Body of pancreas (tissue), 4 donors: ENCODE measurements at regions not wholly inside any gene's neighbourhood (a gene's known extent, or its start where the extent isn't known, plus 50 kb on each side); places are given as distances from the start of the nearest gene placed in this dataset.

ENCODE experiments used
- ATAC-seq: fragments of 150-250 bp; one replicate; pipeline ENCODE4 v1.9.1; 2016
- DNase-seq, 4 donors: peaks; one replicate each; pipeline ENCODE4 v3.0.0-alpha.2; 2019
- H3K27ac ChIP-seq, 4 donors: fragments of 200-600 bp; sonication (generic); 1 replicate in 3 of 4; 2 replicates in 1 of 4; pipeline versions ENCODE4 v1.5.1 to v1.6.1; 2016 to 2019; ENCODE audit warnings: mild to moderate bottlenecking in 1 of 4, mixed read lengths in 1 of 4, moderate library complexity in 1 of 4
- H3K27me3 ChIP-seq, 2 donors: fragments of 200-600 bp; sonication (generic); one replicate each; pipeline ENCODE4 v1.6.0; 2016; ENCODE audit warnings: mild to moderate bottlenecking in 1 of 2
- H3K36me3 ChIP-seq, 2 donors: fragments of 200-600 bp; sonication (generic); replicated peaks in 1 of 2; 2 replicates each; pipeline ENCODE4 v1.5.1; 2016; ENCODE audit warnings: low read depth in 2 of 2; ENCODE audit not compliant: insufficient read depth in 1 of 2
- H3K4me1 ChIP-seq: fragments of 200-600 bp; sonication (generic); one replicate; pipeline ENCODE4 v1.6.0; 2016
- H3K4me3 ChIP-seq, 2 donors: fragments of 200-600 bp; sonication (generic); 1 replicate in 1 of 2; 2 replicates in 1 of 2; pipeline ENCODE4 v1.5.1; 2016 to 2019
- H3K9me3 ChIP-seq, 3 donors: fragments of 200-600 bp; sonication (generic); 1 replicate in 2 of 3; 2 replicates in 1 of 3; pipeline ENCODE4 v1.5.1; 2016
- POLR2A ChIP-seq, 3 donors: fragments of 450-650 bp; IDR thresholded peaks; one replicate each; pipeline ENCODE4 v1.6.1; 2016; ENCODE audit warnings: antibody characterized with exemption in 3 of 3, mild to moderate bottlenecking in 2 of 3
- WGBS, 2 donors: methylation state at CpG; one replicate each; pipeline ENCODE4 v1.1.5; 2017; 5-methylcytosine and 5-hydroxymethylcytosine counted together
- intact Hi-C: fragments of 100-400 bp; cut with DNase I; formaldehyde crosslinking; loops from one replicate; pipeline ENCODE4 v1.15.1; 2023
- TF ChIP-seq, protein P1 (sequence below), 7 experiments: fragments of 450-650 bp in 4 of 7; fragments of 200-600 bp in 3 of 7; sonication (generic) in 3 of 7; IDR thresholded peaks; one replicate each; pipeline ENCODE4 v1.5.1; 2016 to 2019; ENCODE audit warnings: antibody characterized with exemption in 7 of 7

DNA sequence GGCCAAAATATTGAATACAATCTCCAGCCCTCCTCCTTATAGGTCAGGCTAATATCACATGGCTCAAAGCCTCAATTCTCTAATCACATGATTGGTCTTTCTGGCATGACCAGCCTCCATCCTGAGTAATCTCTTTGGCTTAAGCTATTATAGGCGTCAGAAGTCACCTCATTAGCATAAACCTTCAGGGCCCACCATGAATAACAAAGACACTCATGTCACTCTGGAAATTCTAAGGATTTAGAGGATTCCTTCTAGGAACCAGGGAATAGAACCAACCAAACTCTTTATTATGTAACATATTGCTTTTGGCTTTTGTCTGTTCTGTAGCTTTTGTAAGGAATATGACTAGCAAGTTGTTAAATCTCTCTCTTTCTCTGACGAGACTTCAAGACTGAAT, 109.2 kb upstream of the IGFBP7 start:
- H3K9me3 ChIP-seq = no peaks in the 10 kb centered on the region
- no peaks in the 10 kb centered on the region for H3K4me1 ChIP-seq
- no peak for DNase-seq
- no peak for ATAC-seq
- H3K27ac ChIP-seq = no peak overlapping the region
- no peak overlapping the region for H3K4me3 ChIP-seq
- H3K27me3 ChIP-seq = no peaks in the 10 kb centered on the region
- H3K36me3 ChIP-seq = no peaks in the 10 kb centered on the region
- TF ChIP-seq, protein P1, sequence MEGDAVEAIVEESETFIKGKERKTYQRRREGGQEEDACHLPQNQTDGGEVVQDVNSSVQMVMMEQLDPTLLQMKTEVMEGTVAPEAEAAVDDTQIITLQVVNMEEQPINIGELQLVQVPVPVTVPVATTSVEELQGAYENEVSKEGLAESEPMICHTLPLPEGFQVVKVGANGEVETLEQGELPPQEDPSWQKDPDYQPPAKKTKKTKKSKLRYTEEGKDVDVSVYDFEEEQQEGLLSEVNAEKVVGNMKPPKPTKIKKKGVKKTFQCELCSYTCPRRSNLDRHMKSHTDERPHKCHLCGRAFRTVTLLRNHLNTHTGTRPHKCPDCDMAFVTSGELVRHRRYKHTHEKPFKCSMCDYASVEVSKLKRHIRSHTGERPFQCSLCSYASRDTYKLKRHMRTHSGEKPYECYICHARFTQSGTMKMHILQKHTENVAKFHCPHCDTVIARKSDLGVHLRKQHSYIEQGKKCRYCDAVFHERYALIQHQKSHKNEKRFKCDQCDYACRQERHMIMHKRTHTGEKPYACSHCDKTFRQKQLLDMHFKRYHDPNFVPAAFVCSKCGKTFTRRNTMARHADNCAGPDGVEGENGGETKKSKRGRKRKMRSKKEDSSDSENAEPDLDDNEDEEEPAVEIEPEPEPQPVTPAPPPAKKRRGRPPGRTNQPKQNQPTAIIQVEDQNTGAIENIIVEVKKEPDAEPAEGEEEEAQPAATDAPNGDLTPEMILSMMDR (IDR thresholded peaks at IDR 0.05) = no peak
- TF ChIP-seq POLR2A (IDR thresholded peaks at IDR 0.05) = no peak
- intact Hi-C loops = no loop called here
- 59 to 62% methylated on average over 2 of the region's 2 CpGs for WGBS, 2 donors

DNA sequence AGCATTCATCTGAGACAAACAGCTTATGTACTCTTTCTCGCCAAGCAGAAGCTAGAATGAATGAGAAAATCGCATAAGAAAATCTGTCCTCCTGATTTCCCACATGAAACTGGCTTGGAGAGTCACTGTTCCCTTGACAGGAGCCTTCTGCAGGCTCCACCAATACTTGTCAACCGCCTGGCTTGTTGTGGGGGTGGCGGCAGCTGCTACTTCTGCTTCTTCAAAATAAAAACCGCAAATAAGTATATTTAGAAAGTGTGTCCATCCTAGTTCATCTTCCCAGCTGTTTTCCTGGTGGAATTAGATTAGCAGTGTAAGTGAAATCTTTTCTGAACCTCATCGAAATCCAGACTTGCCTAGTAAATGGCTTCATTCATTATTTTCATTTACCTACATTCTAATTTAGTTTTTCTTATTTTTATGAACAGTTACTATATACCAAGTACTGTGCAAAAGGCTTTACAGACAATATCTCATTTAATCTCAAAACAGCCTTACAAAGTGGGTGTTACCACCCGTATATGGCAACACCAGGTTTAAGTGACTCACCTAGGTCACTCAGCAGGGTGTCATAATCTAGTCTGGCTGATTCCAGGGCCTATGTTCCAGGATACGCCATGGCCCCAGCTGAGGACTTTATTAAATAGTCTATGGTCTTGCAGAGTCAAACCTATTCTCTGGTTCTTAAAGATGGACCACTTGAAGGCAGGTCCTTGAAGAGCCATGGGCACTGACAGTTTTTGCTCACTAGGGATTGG, 104.6 kb upstream of the IGFBP7 start:
- ATAC-seq = no peak
- intact Hi-C loops = no loop called here

DNA sequence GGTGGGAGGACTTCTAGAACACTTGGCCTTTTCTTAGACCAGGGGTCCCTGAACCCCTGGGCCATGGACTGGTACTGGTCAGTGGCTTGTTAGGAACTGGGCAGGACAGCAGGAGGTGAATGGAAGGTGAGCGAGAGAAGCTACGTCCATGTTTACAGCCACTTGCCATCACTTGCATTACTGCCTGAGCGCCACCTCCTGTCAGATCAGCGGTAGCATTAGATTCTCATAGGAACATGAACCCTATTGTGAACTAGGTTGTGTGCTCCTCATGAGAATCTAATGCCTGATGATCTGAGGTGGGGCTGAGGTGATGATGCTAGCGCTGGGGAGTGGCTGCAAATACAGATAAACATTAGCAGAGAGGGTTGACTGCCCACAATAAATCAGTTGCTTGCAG, 100.9 kb upstream of the IGFBP7 start:
- intact Hi-C loops = no loop called here
- no peak for TF ChIP-seq POLR2A (IDR thresholded peaks at IDR 0.05)

More for the DNA sequence above, 104.6 kb upstream of the IGFBP7 start:
- Histone ChIP-seq H3K4me3 (no peak overlapping the region), H3K36me3 (no peaks in the 10 kb centered on the region), H3K9me3 (no peaks in the 10 kb centered on the region), H3K27ac (no peak overlapping the region), H3K4me1 (no peaks in the 10 kb centered on the region), H3K27me3 (no peaks in the 10 kb centered on the region)
- DNase-seq = no peak
- TF ChIP-seq, protein P1 (IDR thresholded peaks at IDR 0.05) = no peak
- no peak for TF ChIP-seq POLR2A (IDR thresholded peaks at IDR 0.05)
- WGBS, 2 donors = 86 to 90% methylated on average over 8 of the region's 8 CpGs

DNA sequence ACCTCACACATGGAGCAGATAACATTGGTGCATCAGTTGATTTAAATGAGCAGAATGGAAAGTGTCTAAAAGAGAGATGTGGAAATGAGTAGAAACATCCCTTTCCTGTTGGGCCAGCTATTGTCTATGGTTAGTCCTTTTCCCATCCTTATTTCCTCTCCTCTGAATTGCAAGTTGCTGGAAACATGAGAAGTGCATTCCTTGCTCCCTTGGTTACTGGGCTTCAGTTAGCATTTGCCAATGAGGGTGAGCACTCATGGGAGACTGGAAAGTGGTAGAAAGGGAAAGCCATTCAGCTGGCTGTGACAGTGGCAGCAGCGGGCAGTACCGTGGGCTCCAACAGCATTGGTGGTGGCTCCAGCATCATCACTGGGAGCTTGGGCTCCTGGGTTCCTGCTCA, 96.0 kb upstream of the IGFBP7 start:
- 50 to 86% methylated on average over 2 of the region's 2 CpGs for WGBS, 2 donors
- no peaks in the 10 kb centered on the region for H3K36me3 ChIP-seq
- ATAC-seq (no peak), DNase-seq (no peak)
- no peaks in the 10 kb centered on the region for H3K4me1 ChIP-seq
- no peak overlapping the region for H3K4me3 ChIP-seq
- intact Hi-C loops = no loop called here
- H3K27ac ChIP-seq = no peak overlapping the region
- no peaks in the 10 kb centered on the region for H3K9me3 ChIP-seq
- no peaks in the 10 kb centered on the region for H3K27me3 ChIP-seq
- no peak for TF ChIP-seq POLR2A (IDR thresholded peaks at IDR 0.05)
- TF ChIP-seq, protein P1 (IDR thresholded peaks at IDR 0.05) = no peak

More for the DNA sequence above, 100.9 kb upstream of the IGFBP7 start:
- H3K36me3 ChIP-seq = no peaks in the 10 kb centered on the region
- WGBS, 2 donors = 63 to 86% methylated on average over 5 of the region's 5 CpGs
- no peak for ATAC-seq
- H3K27me3 ChIP-seq = no peaks in the 10 kb centered on the region
- no peaks in the 10 kb centered on the region for H3K9me3 ChIP-seq
- H3K4me1 ChIP-seq = no peaks in the 10 kb centered on the region
- no peak for DNase-seq
- H3K27ac ChIP-seq = no peak overlapping the region
- no peak overlapping the region for H3K4me3 ChIP-seq

DNA sequence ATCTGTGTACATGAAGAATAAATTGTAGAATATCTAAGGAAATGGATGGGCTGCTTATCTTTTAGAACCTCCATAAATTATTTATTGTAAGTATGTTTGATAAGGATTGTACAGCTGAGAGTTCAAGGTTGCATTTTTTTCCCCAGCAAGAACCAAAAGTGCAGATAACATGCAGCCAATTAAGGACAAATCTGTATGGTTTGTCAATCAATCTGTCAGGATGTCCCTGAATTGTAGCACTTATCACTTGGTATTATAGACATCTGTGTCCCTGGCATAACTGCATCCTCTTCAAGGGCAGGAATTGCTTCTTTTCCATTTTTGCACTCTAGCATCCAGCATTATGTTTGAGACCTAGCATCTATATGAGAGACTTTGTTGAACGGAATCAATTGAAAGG, 95.4 kb upstream of the IGFBP7 start:
- intact Hi-C loops = no loop called here
- no peaks in the 10 kb centered on the region for H3K9me3 ChIP-seq
- H3K4me1 ChIP-seq = no peaks in the 10 kb centered on the region
- TF ChIP-seq, protein P1 (IDR thresholded peaks at IDR 0.05) = no peak
- TF ChIP-seq POLR2A (IDR thresholded peaks at IDR 0.05) = no peak
- no peak overlapping the region for H3K4me3 ChIP-seq
- WGBS, 2 donors = 75 to 87% methylated on average over 1 of the region's 1 CpG
- no peak for ATAC-seq
- no peak for DNase-seq
- H3K27me3 ChIP-seq = no peaks in the 10 kb centered on the region
- no peak overlapping the region for H3K27ac ChIP-seq
- no peaks in the 10 kb centered on the region for H3K36me3 ChIP-seq
